G401 (cell line): ENCODE measurements at regions not wholly inside any gene's neighbourhood (a gene's known extent, or its start where the extent isn't known, plus 50 kb on each side); places are given as distances from the start of the nearest gene placed in this dataset.

ENCODE experiments used
- DNase-seq: peaks from one replicate; pipeline ENCODE4 v3.0.0-alpha.2; 2015; ENCODE audit warnings: low spot score
- in situ Hi-C: cut with HindIII; loops from 2 replicates; pipeline ENCODE4 v1.10.0; 2016; ENCODE audit warnings: low sequenced_read_pairs, mixed read lengths

DNA sequence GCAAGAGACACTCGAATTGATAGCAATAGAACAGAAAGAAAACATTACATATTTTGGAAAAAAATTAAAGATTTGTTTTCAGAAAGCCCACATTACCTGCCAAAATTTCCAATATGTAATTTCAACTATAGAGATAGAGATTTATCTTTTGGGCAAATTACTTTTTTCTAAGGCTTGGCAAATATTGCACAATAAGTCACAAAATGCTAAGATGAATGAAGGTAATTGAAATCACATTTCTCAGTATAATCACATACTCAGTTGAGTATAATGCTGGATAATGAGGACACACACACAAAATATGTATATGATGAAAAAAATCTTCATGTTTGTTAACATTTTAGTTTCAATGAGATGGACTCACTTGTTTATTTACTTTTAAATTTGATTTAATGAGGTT lies 189.2 kb upstream of the STXBP6 start:
- DNase-seq, result no peak
- in situ Hi-C loops, result no loop called here

DNA sequence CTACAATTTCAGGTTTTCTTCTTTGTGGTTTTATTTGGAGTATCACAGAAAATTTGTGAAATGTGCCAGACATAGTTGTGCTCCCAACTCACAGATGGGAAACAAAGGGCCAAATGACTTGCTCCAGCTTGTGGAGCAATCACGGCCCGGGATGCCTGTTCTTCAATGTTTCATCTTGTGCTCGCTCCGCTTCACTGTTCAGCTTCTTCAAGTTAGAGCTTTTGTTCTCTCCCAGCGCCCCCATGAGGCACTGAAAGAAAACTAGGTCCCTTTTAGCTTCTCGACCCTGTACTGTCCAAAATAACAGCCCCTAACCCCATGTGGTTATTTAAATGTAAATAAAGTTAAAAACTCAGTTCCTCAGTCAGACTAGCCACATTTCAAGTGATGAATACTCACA lies 187.9 kb upstream of the STXBP6 start:
- no peak for DNase-seq
- in situ Hi-C loops, result no loop called here

GRCh38 chr14:25233613-25234012 lies 183.7 kb upstream of the STXBP6 start:
- in situ Hi-C loops, result no loop called here
- DNase-seq, result no peak

DNA sequence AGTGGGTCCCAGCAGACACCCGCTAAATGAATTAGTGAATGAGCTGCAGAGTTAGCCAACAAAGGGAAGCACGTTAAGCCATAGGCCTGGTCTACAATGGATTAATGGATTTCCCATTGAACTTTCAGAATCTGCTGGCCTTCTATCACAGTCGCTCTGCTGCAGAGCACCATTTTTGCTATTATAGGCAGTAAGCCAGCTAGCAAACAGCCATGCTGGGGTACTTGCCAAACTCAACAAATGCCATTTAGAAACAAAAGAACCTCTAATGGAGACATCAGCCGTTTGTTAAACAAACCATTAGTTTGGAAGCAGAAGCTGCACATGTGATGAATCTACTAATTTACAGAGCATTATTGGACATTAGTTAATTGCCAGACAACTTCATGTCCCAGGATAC lies 181.1 kb upstream of the STXBP6 start:
- DNase-seq, result no peak
- in situ Hi-C loops, result no loop called here

GRCh38 chr14:25226214-25226613 lies 176.3 kb upstream of the STXBP6 start:
- no peak for DNase-seq
- in situ Hi-C loops, result no loop called here

DNA sequence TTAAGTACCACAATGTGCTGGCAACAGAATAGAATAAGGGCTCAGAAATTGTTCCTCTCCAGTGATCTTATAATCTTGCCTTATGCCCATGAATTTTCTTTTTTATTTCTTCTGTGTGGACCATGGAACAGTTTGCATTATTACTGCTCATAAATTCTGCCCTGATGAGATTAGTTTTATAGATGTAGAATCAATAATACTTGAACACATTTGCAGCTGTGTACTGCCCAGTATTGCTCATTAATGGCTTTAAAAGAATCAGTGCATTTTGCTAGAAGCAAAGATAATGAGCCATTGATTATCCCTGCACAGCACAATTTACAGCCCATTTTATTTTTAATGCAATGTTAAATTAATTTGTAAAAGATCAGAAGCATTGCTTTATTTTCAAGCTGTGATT lies 172.3 kb upstream of the STXBP6 start:
- DNase-seq, result no peak
- in situ Hi-C loops, result no loop called here

- in situ Hi-C loops, result no loop called here
- DNase-seq, result no peak
Measured at GRCh38 chr14:25220514-25220913, 170.6 kb upstream of the STXBP6 start.

DNA sequence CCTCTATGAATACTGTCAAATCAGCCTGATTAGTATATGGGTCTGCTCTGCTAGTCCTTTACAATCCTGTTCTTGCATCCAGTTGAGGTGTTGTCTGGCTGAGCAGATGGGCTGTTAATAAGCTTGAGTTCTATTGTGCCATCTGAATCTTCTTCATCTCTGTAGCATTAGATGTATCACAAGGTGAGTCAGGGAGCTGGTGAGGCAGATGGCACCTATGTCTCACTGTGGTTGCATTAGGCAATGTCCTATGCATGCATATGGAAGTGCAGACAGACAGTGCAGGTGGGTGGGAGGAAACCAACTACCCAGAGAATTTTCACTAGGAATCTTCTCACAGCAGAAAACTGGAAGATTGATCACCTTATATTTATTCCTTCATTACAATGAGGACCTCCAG lies 165.7 kb upstream of the STXBP6 start:
- in situ Hi-C loops, result no loop called here
- no peak for DNase-seq

- DNase-seq, result no peak
- in situ Hi-C loops, result no loop called here
Measured at GRCh38 chr14:25197885-25198284, 147.9 kb upstream of the STXBP6 start.

DNA sequence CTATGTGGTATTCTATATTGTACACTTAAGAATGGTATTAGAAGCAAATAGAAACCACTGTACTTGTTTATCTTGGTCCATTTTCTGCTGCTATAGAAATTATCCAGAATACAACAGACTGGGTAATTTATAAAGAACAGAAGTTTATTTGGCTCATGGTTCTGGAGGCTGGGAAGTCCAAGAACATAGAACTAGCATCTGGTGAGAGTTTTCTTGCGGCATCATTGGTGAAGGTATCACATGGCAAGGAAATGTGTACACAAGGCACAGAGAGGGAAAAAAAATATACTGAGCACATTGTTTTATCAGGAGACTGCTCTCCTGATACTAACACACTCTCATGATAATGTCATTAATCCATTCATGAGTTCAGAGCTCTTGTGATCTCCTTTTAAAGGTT lies 130.3 kb upstream of the STXBP6 start:
- in situ Hi-C loops, result no loop called here
- no peak for DNase-seq

DNA sequence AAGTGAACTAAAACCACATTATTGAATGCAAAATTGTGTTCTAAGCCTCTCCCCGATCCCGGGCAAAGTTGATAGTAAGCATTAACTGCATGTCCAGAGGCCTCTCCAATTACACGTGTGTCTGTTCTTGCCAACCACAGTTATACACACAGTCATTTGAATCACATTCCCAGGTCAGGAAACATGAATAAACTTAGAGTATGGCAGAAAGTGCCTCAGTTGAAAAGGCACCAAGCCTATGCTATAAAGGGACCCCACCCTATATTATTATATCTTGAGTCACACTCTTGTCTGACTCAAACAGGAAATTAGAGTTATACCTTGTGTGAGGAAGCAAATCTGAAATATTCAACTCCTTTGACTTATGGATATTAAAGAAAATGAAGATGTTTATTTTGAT lies 128.3 kb upstream of the STXBP6 start:
- no peak for DNase-seq
- in situ Hi-C loops, result no loop called here

- in situ Hi-C loops, result no loop called here
- peak; percentile 34 for DNase-seq
Measured at GRCh38 chr14:25150934-25151790, 101.2 kb upstream of the STXBP6 start.

DNA sequence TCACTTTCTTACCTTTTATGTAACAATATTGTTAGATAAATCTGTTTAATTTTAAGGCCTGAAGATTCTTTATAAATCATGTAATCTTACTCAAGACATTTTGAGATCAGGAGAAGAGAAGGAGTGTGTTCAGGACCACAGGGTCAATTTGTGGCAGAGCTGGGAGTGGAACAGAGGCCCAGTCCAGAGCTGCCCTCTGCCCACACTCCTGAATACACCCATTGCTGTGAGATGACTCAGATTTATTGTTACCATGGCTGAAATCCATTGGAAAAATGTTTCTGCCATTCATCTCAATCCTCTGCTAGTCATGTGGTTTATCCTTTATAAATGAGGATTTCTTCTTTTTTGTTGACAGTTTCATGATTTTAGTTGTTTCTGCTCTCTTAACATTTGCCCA lies 100.5 kb upstream of the STXBP6 start:
- no peak for DNase-seq
- in situ Hi-C loops, result no loop called here

DNA sequence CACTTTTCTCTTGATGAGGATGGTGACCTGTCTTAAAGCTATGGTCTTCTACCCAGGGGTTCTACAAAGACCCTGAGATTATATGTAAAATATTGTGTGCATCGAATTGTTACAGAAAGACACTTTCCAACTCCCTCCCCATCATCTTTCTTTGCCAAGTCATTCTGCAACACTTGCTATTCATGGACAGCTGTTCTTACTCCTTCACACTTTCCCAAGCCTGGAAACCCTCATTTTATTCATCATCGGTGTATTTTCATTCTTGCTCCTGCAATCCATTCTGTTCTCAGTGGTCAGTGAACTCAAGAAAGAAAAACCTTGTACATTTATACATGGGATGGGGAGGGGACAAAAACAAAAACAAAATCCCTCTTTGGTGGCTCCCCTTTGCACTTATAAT lies 90.5 kb upstream of the STXBP6 start:
- in situ Hi-C loops, result no loop called here
- DNase-seq, result no peak

DNA sequence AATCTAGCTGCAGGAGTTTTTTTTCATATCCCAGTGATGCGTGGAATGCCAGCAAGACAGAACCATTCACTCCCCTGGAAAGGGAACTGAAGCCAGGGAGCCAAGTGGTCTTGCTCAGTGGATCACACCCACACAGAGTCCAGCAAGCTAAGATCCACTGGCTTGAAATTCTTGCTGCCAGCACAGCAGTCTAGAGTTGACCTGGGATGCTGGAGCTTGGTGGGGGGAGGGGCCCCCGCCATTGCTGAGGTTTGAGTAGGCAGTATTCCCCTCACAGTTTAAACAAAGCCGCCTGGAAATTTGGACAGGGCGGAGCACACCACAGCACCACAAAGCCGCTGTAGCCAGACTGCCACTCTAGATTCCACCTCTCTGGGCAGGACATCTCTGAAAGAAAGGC lies 86.9 kb upstream of the STXBP6 start:
- in situ Hi-C loops, result no loop called here
- DNase-seq, result no peak

DNA sequence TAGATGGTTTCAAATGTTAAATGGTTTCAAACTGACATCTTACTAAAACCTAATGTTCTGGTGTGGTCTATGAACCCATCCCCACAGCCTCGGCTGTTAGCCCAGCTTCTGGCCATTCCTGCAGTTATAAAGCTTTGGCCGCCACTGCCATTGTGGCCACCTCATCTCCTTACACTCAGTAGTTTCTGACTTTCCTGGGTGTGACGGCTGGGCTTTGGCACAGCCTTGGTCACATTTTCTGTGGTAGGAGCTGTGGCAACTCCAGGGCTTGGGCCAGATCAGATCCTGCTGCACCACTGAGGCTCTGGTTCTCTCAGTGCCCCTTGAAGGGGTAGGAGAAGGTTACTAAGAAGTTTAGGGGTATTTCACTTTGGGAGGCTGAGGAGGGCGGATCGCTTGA lies 84.2 kb upstream of the STXBP6 start:
- DNase-seq, result no peak
- in situ Hi-C loops, result no loop called here

GRCh38 chr14:25132732-25133422 lies 82.9 kb upstream of the STXBP6 start:
- DNase-seq, result peak; percentile 11
- in situ Hi-C loops, result no loop called here

GRCh38 chr14:25132094-25132493 lies 82.1 kb upstream of the STXBP6 start:
- in situ Hi-C loops, result no loop called here
- DNase-seq, result no peak

DNA sequence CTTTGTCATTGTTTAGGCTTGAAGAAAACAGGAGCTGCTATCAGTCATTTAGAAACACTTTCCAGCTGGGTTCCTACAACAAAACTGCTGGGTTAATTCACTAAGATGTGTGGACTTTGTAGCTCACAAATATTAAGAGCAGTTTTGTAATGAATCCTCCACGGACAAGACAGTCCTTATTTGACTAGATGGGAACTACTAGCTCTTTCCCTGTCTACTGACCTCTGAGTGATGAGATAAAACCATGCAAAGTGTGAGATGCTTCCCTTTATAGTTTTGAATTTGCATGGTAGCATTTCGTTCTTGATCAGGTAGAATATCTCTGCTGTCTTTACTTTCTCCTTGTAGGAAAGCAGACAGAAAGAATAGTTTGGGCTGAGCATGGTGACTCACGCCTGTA lies 72.9 kb upstream of the STXBP6 start:
- no peak for DNase-seq
- in situ Hi-C loops, result no loop called here

DNA sequence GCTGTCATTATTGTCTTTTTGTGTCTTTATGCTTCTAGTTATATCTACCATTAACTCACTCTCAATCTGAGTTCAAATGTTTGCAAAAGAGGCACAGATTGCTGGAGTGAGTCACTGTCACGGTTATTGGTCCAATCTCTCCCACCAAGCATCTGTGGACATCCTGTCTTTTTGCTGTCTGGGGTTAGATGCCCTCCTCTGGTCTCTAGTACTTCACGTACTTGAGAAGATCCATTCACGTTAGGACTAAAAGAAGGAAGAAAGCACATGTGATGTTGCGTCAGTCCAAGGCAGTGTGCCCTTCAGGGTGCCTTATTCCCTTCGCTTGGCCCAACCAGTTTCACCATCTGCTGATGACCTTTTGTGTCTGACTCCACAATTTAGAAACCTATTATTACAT lies 72.3 kb upstream of the STXBP6 start:
- in situ Hi-C loops, result no loop called here

More for the DNA sequence above, 72.3 kb upstream of the STXBP6 start:
- DNase-seq, result no peak
